NOMO-1 treated with DMSO at 0.1 percent for 48 hours (cell line): ENCODE measurements at regions not wholly inside any gene's neighbourhood (a gene's known extent, or its start where the extent isn't known, plus 50 kb on each side); places are given as distances from the start of the nearest gene placed in this dataset.

Source experiments
- DNase-seq: peaks from one replicate; lab custom pipeline; 2025; ENCODE audit not compliant: unreplicated experiment; lab: John Stamatoyannopoulos, UW

GRCh38 chr4:1543561-1543960, 137.3 kb upstream of the NKX1-1 start:
- DNase-seq, result no peak

- DNase-seq, result no peak
These were observed 136.5 kb upstream of the NKX1-1 start for GRCh38 chr4:1542516-1543320.

- no peak for DNase-seq
These were observed 135.9 kb upstream of the NKX1-1 start for GRCh38 chr4:1542226-1542490.

- no peak for DNase-seq
These were observed 135.4 kb upstream of the NKX1-1 start for GRCh38 chr4:1541449-1542225.

- DNase-seq, result no peak
These were observed 134.5 kb upstream of the NKX1-1 start for GRCh38 chr4:1540601-1541375.

DNA sequence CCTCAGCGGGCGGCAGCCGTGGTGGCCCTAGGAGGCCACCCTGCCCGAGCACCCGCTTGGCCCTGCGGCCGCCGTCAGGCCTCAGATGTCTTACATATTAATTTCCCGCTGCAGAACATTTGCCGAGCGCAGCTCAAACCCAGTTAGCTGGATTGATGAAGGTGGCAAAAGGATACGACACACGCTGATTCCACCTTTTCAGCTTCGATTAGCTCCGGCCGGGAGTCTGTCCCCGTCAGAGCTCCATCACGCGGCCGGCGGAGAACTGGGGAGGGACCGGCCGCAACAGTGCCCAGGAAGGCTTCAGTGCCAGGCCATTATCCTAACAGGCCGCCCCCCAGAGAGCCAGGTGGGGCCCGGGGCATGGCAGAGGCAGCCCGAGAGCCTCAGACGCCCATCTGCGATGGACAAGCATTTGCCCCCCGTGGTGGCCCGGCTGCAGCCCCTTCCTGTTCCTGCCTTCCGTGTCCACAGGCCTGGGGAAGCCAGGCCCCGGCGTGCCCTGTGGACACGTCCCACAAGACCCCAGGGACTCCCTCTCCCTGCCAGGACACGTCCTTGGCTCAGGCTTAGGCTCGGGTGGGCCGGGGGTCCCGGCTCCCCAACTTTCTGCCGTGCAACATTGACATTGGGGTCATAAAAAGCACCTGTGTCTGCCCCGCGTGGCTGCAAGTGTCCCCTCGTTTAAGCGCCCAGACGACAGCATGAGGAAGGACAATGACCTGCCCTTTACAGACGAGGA, 133.8 kb upstream of the NKX1-1 start:
- no peak for DNase-seq

DNA sequence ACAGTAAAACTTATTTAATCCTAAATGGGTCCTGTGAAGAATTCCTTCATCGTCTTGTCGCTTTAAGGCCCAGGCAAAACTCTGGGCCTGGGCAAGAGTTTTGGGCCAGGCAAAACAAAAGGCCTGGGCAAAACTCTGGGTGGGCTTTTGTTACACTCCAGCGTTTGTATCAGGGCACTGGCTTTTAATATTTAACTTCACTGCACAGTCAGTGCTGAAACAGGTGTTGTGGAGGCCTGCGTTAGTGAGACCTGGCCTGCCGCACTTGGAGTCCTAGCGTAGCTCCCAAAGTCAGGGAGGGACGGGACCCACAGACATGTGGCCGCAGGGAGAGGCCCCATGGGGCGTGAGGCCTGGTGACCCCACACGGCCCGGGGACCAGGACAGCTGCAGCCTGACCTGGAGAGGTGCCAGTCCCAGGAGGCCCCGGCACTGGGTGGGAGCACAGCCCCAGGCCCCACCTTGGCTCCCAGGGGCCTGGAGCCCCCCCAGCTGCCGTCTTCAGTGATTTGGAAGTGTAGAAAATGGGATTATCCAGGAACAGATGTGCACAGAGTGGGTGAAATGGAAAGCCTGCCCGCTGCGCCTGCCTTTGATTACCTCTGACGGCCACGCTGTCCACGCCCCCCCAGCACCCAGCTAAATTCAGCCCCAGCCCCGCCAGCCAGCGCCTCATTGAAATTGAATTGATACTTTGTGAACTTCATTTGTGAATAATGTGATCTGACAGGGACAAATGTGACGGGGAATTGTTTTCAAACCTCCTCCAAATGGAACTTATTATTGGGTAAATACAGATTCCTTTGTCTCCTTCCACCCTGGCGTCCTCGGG, 132.9 kb upstream of the NKX1-1 start:
- DNase-seq, result no peak

- no peak for DNase-seq
These were observed 131.8 kb upstream of the NKX1-1 start for GRCh38 chr4:1538096-1538410.

- DNase-seq, result no peak
These were observed 131.3 kb upstream of the NKX1-1 start for GRCh38 chr4:1537410-1538095.

DNA sequence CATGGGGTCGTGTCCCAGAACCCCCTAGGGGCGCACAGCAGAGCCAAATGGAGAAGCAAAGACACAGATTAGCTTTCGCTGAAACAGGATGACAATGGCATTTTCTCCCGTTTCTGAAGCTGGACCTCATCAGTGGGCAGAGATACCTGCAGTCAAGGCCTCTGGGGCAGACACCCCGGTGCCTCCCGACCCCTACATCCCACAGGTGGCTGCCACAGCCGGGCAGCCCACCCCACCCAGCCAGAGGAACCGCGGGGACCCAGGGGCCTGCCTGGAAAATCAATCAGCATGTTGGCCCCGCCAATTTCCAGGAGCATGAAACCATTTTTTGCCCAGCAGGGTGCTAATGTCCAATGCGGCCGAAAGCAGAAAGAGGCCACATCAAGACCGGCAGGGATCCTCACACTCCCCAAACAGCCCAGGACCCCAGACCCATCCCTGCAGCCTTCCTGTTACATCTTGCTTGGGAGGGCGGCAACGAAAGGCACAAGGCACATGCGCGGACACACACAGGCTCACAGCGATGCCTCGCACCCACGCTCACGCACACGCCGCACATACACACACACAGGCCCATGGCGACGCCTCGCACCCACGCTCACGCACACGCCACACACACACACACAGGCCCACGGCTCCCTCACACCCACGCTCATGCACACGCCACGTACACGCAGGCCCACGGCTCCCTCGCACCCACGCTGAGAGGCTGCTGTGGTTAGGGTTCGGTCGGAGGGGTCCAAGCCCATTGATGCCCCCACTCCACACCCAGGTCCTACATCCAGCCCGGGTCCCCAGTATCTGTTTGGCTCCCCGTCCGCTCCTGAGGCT, 130.6 kb upstream of the NKX1-1 start:
- DNase-seq, result no peak

DNA sequence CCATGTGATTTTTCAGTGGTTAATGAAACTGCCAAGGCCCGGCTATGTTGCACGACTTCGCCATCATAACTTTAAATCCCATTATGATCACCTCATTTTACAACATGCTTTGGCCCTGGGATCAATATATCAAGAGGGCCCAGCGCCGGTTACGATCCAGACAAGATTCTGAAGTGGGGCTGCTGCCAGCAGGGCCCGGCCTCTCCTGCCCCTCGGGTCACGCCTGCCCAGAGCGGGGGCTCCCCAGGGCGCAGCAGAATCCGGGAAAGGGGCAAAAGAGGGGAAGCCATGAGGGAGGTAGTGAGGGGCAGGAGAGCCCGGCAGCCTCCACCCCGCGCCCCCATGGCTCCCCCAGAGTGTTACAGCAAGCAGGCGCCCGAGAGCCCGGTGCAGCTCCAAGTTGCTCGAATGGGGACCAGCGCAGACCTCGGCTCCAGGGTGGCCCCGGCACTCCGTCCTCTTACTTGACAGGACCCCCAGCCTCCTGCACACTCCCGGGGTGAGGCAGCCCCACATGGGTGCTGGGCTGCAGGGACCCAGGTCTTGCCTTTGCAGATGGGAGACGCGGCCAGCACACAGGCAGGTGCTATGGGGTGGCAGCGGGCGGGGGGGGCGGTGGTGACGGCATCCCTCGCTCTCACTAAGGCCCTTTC, 129.8 kb upstream of the NKX1-1 start:
- no peak for DNase-seq

- DNase-seq, result no peak
These were observed 128.8 kb upstream of the NKX1-1 start for GRCh38 chr4:1534876-1535526.

- no peak for DNase-seq
These were observed 128.0 kb upstream of the NKX1-1 start for GRCh38 chr4:1534095-1534872.

DNA sequence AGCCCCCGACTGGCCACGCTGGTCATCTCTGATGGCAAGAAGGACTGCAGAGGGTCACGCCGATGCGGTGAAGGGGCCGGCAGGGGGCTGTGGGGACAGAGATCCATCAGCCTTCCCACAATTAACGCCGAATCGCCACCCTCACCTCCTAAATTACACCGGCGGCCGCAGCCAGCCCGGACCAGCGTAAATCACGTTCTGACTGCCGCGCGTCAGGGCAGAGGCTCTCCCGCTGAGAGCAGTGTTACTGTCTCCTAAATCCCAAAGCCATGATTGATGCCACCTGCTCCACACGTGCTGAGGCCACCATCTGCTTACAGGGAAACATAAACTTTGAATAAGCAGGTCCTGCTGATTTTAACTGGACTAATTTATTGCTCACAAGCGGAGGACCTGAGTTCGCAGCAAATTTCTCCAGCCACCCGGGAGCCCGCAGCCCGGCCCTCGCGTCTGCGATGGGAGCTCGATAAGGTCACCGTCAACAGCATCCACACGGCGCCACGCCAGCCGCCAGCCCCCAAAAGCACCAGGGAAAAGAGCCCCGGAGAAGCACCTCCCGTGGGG, 127.3 kb upstream of the NKX1-1 start:
- DNase-seq, result no peak

DNA sequence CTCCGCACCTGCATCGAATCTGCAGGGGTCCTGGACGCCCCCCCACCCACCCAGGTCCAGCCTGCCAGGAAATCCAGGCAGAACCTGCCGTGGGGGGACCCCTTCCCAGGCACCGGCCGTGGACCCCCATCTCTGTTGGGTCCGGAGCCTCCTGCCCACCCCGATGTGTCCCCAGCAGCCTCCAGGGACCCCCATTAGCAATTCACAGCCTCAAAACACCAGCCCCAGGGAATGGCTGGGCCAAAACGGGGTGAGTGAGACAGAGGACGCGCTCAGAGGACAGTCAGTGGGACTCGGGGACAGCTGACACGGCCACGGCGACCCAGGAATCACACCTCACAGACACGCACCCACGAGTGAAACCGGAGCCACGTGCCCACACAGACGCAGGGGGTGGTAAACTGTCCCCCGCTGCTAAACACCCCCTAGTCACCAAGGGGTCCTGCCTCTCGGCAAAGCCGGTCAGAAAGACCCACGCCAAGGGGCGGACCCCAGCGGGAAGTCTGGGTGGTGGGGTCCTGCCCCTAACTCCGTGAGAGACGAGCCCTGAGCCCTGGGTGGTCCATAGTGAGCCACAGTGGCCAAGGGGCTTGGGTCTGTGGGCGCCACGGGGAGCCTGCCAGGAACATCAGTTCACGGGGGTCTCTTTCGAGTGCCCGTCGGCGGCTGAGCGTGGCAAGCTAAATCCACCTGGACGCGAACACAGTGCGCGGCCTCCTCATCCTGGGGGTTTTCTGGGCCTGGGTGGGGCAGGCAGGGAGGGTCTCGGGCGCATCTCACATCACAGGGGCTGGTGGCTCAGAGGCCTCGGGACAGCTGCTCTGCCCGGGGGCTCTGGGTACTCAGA, 126.5 kb upstream of the NKX1-1 start:
- DNase-seq, result no peak
